GM04504 (cell line): ENCODE measurements at regions not wholly inside any gene's neighbourhood (a gene's known extent, or its start where the extent isn't known, plus 50 kb on each side); places are given as distances from the start of the nearest gene placed in this dataset.

Source experiments
- DNase-seq: peaks from one replicate; pipeline ENCODE4 v3.0.0-alpha.2; 2012; ENCODE audit warnings: low read depth

- DNase-seq = no peak
Measured at GRCh38 chr10:111511751-111512150, 434.9 kb downstream of the ADRA2A start.

GRCh38 chr10:111515264-111515663 lies 438.4 kb downstream of the ADRA2A start:
- DNase-seq = no peak

- DNase-seq = no peak
Measured at GRCh38 chr10:111515706-111516105, 438.9 kb downstream of the ADRA2A start.

GRCh38 chr10:111516144-111516543 lies 439.3 kb downstream of the ADRA2A start:
- no peak for DNase-seq

GRCh38 chr10:111522141-111522540 lies 445.3 kb downstream of the ADRA2A start:
- DNase-seq = no peak

- DNase-seq = no peak
Measured at GRCh38 chr10:111522551-111522950, 445.7 kb downstream of the ADRA2A start.

- DNase-seq = no peak
Measured at GRCh38 chr10:111523016-111523415, 446.2 kb downstream of the ADRA2A start.

- no peak for DNase-seq
Measured at GRCh38 chr10:111524134-111524533, 447.3 kb downstream of the ADRA2A start.

GRCh38 chr10:111525696-111526095 lies 448.9 kb downstream of the ADRA2A start:
- no peak for DNase-seq

GRCh38 chr10:111531690-111532089 lies 454.9 kb downstream of the ADRA2A start:
- no peak for DNase-seq

GRCh38 chr10:111532139-111532538 lies 455.3 kb downstream of the ADRA2A start:
- DNase-seq = no peak

GRCh38 chr10:111539246-111539645 lies 462.4 kb downstream of the ADRA2A start:
- no peak for DNase-seq

GRCh38 chr10:111543854-111544253 lies 467.0 kb downstream of the ADRA2A start:
- no peak for DNase-seq

- no peak for DNase-seq
Measured at GRCh38 chr10:111545861-111546605, 469.2 kb downstream of the ADRA2A start.

GRCh38 chr10:111548084-111548726 lies 471.4 kb downstream of the ADRA2A start:
- DNase-seq = no peak

- peak; percentile 22 for DNase-seq
Measured at GRCh38 chr10:111551001-111551400, 474.2 kb downstream of the ADRA2A start.

- no peak for DNase-seq
Measured at GRCh38 chr10:111556666-111557065, 479.8 kb downstream of the ADRA2A start.

- no peak for DNase-seq
Measured at GRCh38 chr10:111558211-111558610, 481.4 kb downstream of the ADRA2A start.

GRCh38 chr10:111560027-111560426 lies 483.2 kb downstream of the ADRA2A start:
- DNase-seq = no peak

- DNase-seq = no peak
Measured at GRCh38 chr10:111561124-111561523, 484.3 kb downstream of the ADRA2A start.

GRCh38 chr10:111565542-111565941 lies 488.7 kb downstream of the ADRA2A start:
- no peak for DNase-seq

GRCh38 chr10:111578076-111578475 lies 501.2 kb downstream of the ADRA2A start:
- no peak for DNase-seq

- DNase-seq = no peak
Measured at GRCh38 chr10:111579473-111579872, 502.6 kb downstream of the ADRA2A start.

GRCh38 chr10:111590703-111591102 lies 513.9 kb downstream of the ADRA2A start:
- DNase-seq = no peak
